K562 (cell line): ENCODE measurements at regions not wholly inside any gene's neighbourhood (a gene's known extent, or its start where the extent isn't known, plus 50 kb on each side); places are given as distances from the start of the nearest gene placed in this dataset.

Experiments
- ATAC-seq: fragments of 200-7000 bp; cut with Tn5 transposase; 3 replicates; pipeline ENCODE4 v1.9.1; 2020; ENCODE audit warnings: moderate library complexity
- BruUV-seq: library from RNA; stranded (reverse); fragments of 400-500 nt; replicated peaks from 2 replicates; lab custom pipeline; 2021; lab: Mats Ljungman, UMichigan
- CTCF ChIA-PET: fragments of 300-600 bp; formaldehyde crosslinking; extraction: SDS; loops from one replicate; lab custom pipeline; 2021; ENCODE audit warnings: low intra/inter-chr PET ratio; lab: Yijun Ruan, JAX
- POLR2A ChIA-PET: fragments of 300-600, 350-650 bp; sonication (Branson Sonifier 250); formaldehyde crosslinking; extraction: SDS; loops from one replicate; lab custom pipeline; 2021; ENCODE audit warnings: antibody characterized with exemption, inconsistent platforms; lab: Yijun Ruan, JAX
- DNase-seq, 4 experiments: peaks; one replicate each; pipeline versions ENCODE4 v3.0.0 to v3.0.0-alpha.2; 2011 to 2018; ENCODE audit warnings: low spot score in 3 of 4, mixed read lengths in 3 of 4; ENCODE audit errors: extremely low read depth in 1 of 4
- FAIRE-seq: peaks from 2 replicates; lab custom pipeline; 2011; peaks lifted over from hg19 to GRCh38; lab: Jason Lieb, UNC
- H2AFZ ChIP-seq: 2 replicates; pipeline ENCODE4 v1.6.0; 2011; ENCODE audit warnings: low read depth, low read length, control low read depth, inconsistent platforms
- H3K27ac ChIP-seq: fragments of 200-600 bp; 3 replicates; pipeline ENCODE4 v1.8.0; 2011; ENCODE audit warnings: low read depth, mild to moderate bottlenecking, control low read depth, inconsistent platforms, low read length, moderate library complexity, mixed read lengths; ENCODE audit errors: extremely low read depth
- H3K27me3 ChIP-seq, 2 experiments: fragments of 300-600 bp in 1 of 2; 2 replicates in 1 of 2; 3 replicates in 1 of 2; pipeline versions ENCODE4 v1.6.0 to v1.8.0; 2011; ENCODE audit warnings: inconsistent platforms in 2 of 2, low read length in 2 of 2, mild to moderate bottlenecking in 1 of 2, mixed read lengths in 1 of 2, moderate library complexity in 1 of 2; ENCODE audit not compliant: control insufficient read depth in 2 of 2, insufficient read depth in 2 of 2
- H3K36me3 ChIP-seq: fragments of 300-600 bp; 3 replicates; pipeline ENCODE4 v1.8.0; 2011; ENCODE audit warnings: mild to moderate bottlenecking, low read length, inconsistent platforms; ENCODE audit not compliant: control insufficient read depth, insufficient read depth
- H3K4me1 ChIP-seq, 2 experiments: fragments of 200-600 bp in 1 of 2; replicated peaks in 1 of 2; 2 replicates in 1 of 2; 3 replicates in 1 of 2; pipeline versions ENCODE4 v1.5.1 to v1.8.0; 2011; ENCODE audit warnings: inconsistent platforms in 2 of 2, low read length in 2 of 2, mild to moderate bottlenecking in 1 of 2, mixed read lengths in 1 of 2, moderate library complexity in 1 of 2; ENCODE audit not compliant: control insufficient read depth in 2 of 2, insufficient read depth in 2 of 2
- H3K4me2 ChIP-seq: 2 replicates; pipeline ENCODE4 v1.6.1; 2011; ENCODE audit warnings: low read length, control low read depth, inconsistent platforms, mixed read lengths; ENCODE audit not compliant: insufficient read depth
- H3K4me3 ChIP-seq: fragments of 200-600 bp; sonication (generic), shearing (Covaris generic); 2 replicates; pipeline ENCODE4 v1.5.1; 2016; ENCODE audit warnings: control low read depth, inconsistent platforms
- H3K79me2 ChIP-seq: fragments of 200-600 bp; 3 replicates; pipeline ENCODE4 v1.8.0; 2011; ENCODE audit warnings: low read length, inconsistent platforms; ENCODE audit not compliant: control insufficient read depth, insufficient read depth
- H3K9ac ChIP-seq, 2 experiments: 2 replicates each; pipeline versions ENCODE4 v1.6.0 to v1.6.1; 2011; ENCODE audit warnings: low read depth in 2 of 2, low read length in 2 of 2, control low read depth in 1 of 2, inconsistent platforms in 1 of 2, mild to moderate bottlenecking in 1 of 2, mixed read lengths in 1 of 2; ENCODE audit not compliant: insufficient read depth in 1 of 2
- H3K9me1 ChIP-seq: one replicate; pipeline ENCODE4 v1.6.0; 2011; ENCODE audit warnings: inconsistent platforms, mild to moderate bottlenecking, low read length, moderate library complexity; ENCODE audit not compliant: control insufficient read depth, insufficient read depth
- H3K9me3 ChIP-seq: replicated peaks from 2 replicates; pipeline ENCODE4 v1.5.1; 2011; ENCODE audit warnings: low read depth, low read length, inconsistent platforms; ENCODE audit not compliant: control insufficient read depth, insufficient read depth
- H4K20me1 ChIP-seq: replicated peaks from 2 replicates; pipeline ENCODE4 v1.6.1; 2011; ENCODE audit warnings: low read length, inconsistent platforms, mixed read lengths; ENCODE audit not compliant: control insufficient read depth, insufficient read depth
- BACH1 ChIP-seq: fragments of 200-800 bp; sonication (Bioruptor generic); IDR thresholded peaks from 2 replicates; pipeline ENCODE4 v1.6.1; 2016; ENCODE audit warnings: missing genetic modification characterization, missing compliant biosample characterization
- CBX8 ChIP-seq: fragments of 200-600 bp; sonication (generic); IDR thresholded peaks from 2 replicates; pipeline ENCODE4 v1.6.1; 2012; ENCODE audit warnings: borderline replicate concordance, mixed run types, low read depth, mild to moderate bottlenecking, moderate library complexity, mixed read lengths, low read length, control low read depth, inconsistent platforms; ENCODE audit not compliant: poor library complexity, severe bottlenecking; ENCODE audit errors: extremely low read depth
- CREM ChIP-seq: IDR thresholded peaks from 2 replicates; pipeline ENCODE4 v1.6.1; 2014; ENCODE audit warnings: antibody characterized with exemption, low read depth
- CXXC5 ChIP-seq: fragments of 250-450 bp; sonication (Bioruptor Pico); IDR thresholded peaks from 2 replicates; pipeline ENCODE4 v1.8.0; 2022; ENCODE audit warnings: inconsistent platforms, mild to moderate bottlenecking, moderate library complexity
- EHMT2 ChIP-seq: fragments of 450-650 bp; IDR thresholded peaks from 2 replicates; pipeline ENCODE4 v1.6.1; 2018; ENCODE audit warnings: antibody characterized with exemption
- HDAC1 ChIP-seq, 2 experiments: fragments of 450-650 bp; IDR thresholded peaks; 2 replicates each; pipeline ENCODE4 v1.6.1; 2016 to 2017; ENCODE audit warnings: inconsistent platforms in 1 of 2, mild to moderate bottlenecking in 1 of 2, moderate library complexity in 1 of 2
- L3MBTL2 ChIP-seq: fragments of 450-650 bp; IDR thresholded peaks from 2 replicates; pipeline ENCODE4 v1.6.1; 2016; ENCODE audit warnings: mild to moderate bottlenecking, moderate library complexity
- PHF8 ChIP-seq: fragments of 200-600 bp; sonication (generic); IDR thresholded peaks from 2 replicates; pipeline ENCODE4 v1.6.1; 2012; ENCODE audit warnings: mixed run types, mild to moderate bottlenecking, inconsistent platforms, low read length, moderate library complexity, borderline replicate concordance
- RFX7 ChIP-seq: fragments of 250-450 bp; sonication (Bioruptor Pico); IDR thresholded peaks from 2 replicates; pipeline ENCODE4 v1.5.1; 2021; ENCODE audit warnings: mild to moderate bottlenecking
- ZFP36 ChIP-seq: fragments of 150-350 bp; IDR thresholded peaks from 2 replicates; pipeline ENCODE4 v1.6.1; 2018; ENCODE audit warnings: low read length, low read depth; ENCODE audit not compliant: partially characterized antibody
- ZKSCAN8 ChIP-seq: fragments of 200-800 bp; sonication (Bioruptor generic); IDR thresholded peaks from 2 replicates; pipeline ENCODE4 v1.6.1; 2016; ENCODE audit warnings: missing genetic modification characterization, missing compliant biosample characterization
- ZNF239 ChIP-seq: fragments of 250-450 bp; sonication (Bioruptor Pico); IDR thresholded peaks from 2 replicates; pipeline ENCODE4 v1.4.0; 2020; ENCODE audit warnings: mild to moderate bottlenecking
- ZNF311 ChIP-seq: fragments of 250-450 bp; sonication (Bioruptor Pico); IDR thresholded peaks from 2 replicates; pipeline ENCODE4 v1.4.0; 2020; ENCODE audit warnings: mild to moderate bottlenecking, moderate library complexity
- ZNF445 ChIP-seq: fragments of 250-450 bp; sonication (Bioruptor Pico); IDR thresholded peaks from 2 replicates; pipeline ENCODE4 v1.4.0; 2020; ENCODE audit warnings: low read depth, mild to moderate bottlenecking, moderate library complexity
- WGBS: fragments of 100-300 bp; shearing (Covaris generic); methylation state at CpG from one replicate; pipeline ENCODE4 v1.1.6; 2016; ENCODE audit warnings: low coverage, mixed read lengths; ENCODE audit not compliant: insufficient coverage; ENCODE audit errors: missing lambda C conversion rate; 5-methylcytosine and 5-hydroxymethylcytosine counted together
- in situ Hi-C: fragments of 300-500 bp; cut with MboI; formaldehyde crosslinking; loops from 4 replicates; pipeline ENCODE4 v1.15.0; 2018; ENCODE audit warnings: inconsistent platforms, mixed read lengths
- intact Hi-C: fragments of 100-400 bp; cut with micrococcal nuclease; formaldehyde crosslinking; loops from 2 replicates; pipeline ENCODE4 v1.14.2; 2022
- TF ChIP-seq, protein P1 (sequence below): fragments of 450-650 bp; IDR thresholded peaks from 2 replicates; pipeline ENCODE4 v1.6.1; 2016; ENCODE audit warnings: antibody characterized with exemption
- TF ChIP-seq, protein P2 (sequence below): fragments of 450-650 bp; conservative IDR thresholded peaks from 2 replicates; pipeline ENCODE4 v1.6.1; 2016; ENCODE audit warnings: missing genetic modification characterization, low read depth, mild to moderate bottlenecking, missing compliant biosample characterization, moderate library complexity
- TF ChIP-seq, protein P3 (sequence below), 2 experiments: fragments of 150-350 bp in 1 of 2; IDR thresholded peaks; 2 replicates each; pipeline ENCODE4 v1.6.1; 2012 to 2016; ENCODE audit warnings: low read depth in 2 of 2, low read length in 2 of 2, mild to moderate bottlenecking in 1 of 2, moderate library complexity in 1 of 2

DNA sequence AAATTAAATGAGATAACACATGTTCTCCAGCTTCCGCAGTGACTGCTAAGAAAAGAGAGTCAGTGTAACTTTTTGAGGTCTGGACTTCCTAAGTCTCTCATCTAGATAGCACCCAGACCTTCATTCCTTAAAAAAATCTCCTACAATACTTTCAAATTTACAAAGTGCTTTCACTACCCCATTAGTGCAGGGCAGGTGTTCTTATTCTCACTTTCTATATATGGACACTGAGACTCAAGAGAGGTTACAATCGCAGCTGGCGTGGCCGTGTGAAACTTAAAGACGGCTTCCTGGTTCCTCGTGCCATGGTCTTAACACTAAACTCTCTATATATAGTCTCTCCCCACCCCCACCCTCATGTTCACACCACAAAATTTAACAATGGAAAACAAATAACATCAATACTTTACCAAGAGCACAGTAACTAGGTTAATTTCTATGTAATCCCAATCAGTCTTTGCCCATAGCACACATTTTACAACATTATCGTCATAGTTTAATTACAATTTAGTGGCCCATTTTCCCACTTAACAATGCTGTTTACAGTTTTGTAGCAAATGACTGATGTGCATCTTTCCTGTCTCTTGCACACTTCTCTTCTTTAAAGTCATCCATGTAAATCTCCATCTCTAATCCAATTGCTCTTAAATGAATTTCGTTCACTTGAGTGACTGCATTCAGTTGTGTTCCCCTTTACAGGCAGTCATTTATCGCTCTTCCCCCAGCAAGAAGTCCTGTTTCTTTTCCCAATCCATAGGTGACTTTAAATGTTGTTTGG lies 78.8 kb upstream of the ARID1B start:
- no peak; the same call in 2 of the 3 replicates for ATAC-seq
- intact Hi-C loops: no loop called here
- H3K4me3 ChIP-seq: no peak overlapping the region
- no peak for TF ChIP-seq CXXC5 (CRISPR knock-in tag)
- TF ChIP-seq EHMT2: no peak
- no peak for TF ChIP-seq HDAC1 (IDR thresholded peaks at IDR 0.05)
- TF ChIP-seq ZNF311: no peak
- TF ChIP-seq, protein P1, sequence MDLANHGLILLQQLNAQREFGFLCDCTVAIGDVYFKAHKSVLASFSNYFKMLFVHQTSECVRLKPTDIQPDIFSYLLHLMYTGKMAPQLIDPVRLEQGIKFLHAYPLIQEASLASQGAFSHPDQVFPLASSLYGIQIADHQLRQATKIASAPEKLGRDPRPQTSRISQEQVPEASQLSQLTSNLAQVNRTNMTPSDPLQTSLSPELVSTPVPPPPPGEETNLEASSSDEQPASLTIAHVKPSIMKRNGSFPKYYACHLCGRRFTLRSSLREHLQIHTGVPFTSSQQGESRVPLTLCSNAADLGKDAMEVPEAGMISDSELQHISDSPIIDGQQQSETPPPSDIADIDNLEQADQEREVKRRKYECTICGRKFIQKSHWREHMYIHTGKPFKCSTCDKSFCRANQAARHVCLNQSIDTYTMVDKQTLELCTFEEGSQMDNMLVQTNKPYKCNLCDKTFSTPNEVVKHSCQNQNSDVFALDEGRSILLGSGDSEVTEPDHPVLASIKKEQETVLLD: no peak
- TF ChIP-seq ZNF445 (CRISPR knock-in tag): no peak
- 0 out of 2 replicates have a peak, but pooled peaks have one; percentile 20 for TF ChIP-seq L3MBTL2
- TF ChIP-seq, protein P2, sequence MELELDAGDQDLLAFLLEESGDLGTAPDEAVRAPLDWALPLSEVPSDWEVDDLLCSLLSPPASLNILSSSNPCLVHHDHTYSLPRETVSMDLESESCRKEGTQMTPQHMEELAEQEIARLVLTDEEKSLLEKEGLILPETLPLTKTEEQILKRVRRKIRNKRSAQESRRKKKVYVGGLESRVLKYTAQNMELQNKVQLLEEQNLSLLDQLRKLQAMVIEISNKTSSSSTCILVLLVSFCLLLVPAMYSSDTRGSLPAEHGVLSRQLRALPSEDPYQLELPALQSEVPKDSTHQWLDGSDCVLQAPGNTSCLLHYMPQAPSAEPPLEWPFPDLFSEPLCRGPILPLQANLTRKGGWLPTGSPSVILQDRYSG (tag): no peak
- TF ChIP-seq, protein P3, sequence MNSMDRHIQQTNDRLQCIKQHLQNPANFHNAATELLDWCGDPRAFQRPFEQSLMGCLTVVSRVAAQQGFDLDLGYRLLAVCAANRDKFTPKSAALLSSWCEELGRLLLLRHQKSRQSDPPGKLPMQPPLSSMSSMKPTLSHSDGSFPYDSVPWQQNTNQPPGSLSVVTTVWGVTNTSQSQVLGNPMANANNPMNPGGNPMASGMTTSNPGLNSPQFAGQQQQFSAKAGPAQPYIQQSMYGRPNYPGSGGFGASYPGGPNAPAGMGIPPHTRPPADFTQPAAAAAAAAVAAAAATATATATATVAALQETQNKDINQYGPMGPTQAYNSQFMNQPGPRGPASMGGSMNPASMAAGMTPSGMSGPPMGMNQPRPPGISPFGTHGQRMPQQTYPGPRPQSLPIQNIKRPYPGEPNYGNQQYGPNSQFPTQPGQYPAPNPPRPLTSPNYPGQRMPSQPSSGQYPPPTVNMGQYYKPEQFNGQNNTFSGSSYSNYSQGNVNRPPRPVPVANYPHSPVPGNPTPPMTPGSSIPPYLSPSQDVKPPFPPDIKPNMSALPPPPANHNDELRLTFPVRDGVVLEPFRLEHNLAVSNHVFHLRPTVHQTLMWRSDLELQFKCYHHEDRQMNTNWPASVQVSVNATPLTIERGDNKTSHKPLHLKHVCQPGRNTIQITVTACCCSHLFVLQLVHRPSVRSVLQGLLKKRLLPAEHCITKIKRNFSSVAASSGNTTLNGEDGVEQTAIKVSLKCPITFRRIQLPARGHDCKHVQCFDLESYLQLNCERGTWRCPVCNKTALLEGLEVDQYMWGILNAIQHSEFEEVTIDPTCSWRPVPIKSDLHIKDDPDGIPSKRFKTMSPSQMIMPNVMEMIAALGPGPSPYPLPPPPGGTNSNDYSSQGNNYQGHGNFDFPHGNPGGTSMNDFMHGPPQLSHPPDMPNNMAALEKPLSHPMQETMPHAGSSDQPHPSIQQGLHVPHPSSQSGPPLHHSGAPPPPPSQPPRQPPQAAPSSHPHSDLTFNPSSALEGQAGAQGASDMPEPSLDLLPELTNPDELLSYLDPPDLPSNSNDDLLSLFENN (IDR thresholded peaks at IDR 0.05; ENCODE audit: low read depth in 2 of 2, low read length in 2 of 2): no peak
- no peak for TF ChIP-seq ZNF239 (CRISPR knock-in tag)
- TF ChIP-seq ZFP36: peak; percentile 2
- TF ChIP-seq RFX7 (CRISPR knock-in tag): no peak
- no peak for TF ChIP-seq ZKSCAN8 (CRISPR knock-in tag)
- TF ChIP-seq PHF8: no peak
- TF ChIP-seq CBX8: peak; percentile 95
- no peak for TF ChIP-seq CREM
- no peak for TF ChIP-seq BACH1 (tag)

More for the DNA sequence above, 78.8 kb upstream of the ARID1B start:
- H3K27me3 ChIP-seq: peaks cover 21 to 26% of the 10 kb centered on the region in 2 experiments
- ChIA-PET CTCF (no interaction called here), POLR2A (interaction anchor here (0.6 to 1.5 kb wide), 3 partner anchors 9 to 190 kb away, joined by 3 to 4 read pairs (median 3); no protein-coding TSS in a partner anchor)
- FAIRE-seq: no peak
- no peak overlapping the region for H3K27ac ChIP-seq
- in situ Hi-C loops: no loop called here
- no peak for DNase-seq
- no peaks in the 10 kb centered on the region for H3K9me3 ChIP-seq
- H4K20me1 ChIP-seq: no peaks in the 10 kb centered on the region
- WGBS: 15% methylated on average over 9 of the region's 9 CpGs
- peak overlapping the region; percentile 36 for H2AFZ ChIP-seq
- no TSS peak for BruUV-seq
- H3K79me2 ChIP-seq: no peaks in the 10 kb centered on the region
- H3K4me2 ChIP-seq: no peak overlapping the region
- H3K9ac ChIP-seq: no peak overlapping the region
- no peaks in the 10 kb centered on the region for H3K36me3 ChIP-seq
- H3K9me1 ChIP-seq: no peaks in the 10 kb centered on the region
- H3K4me1 ChIP-seq: 0 out of 5 replicates have a peak, but pooled peaks cover 0 to 2% of the 10 kb centered on the region in 2 experiments
